GM23248 (cell line): ENCODE measurements at regions not wholly inside any gene's neighbourhood (a gene's known extent, or its start where the extent isn't known, plus 50 kb on each side); places are given as distances from the start of the nearest gene placed in this dataset.

ENCODE experiments used
- EZH2 ChIP-seq: fragments of 200-600 bp; sonication (generic); IDR thresholded peaks from 2 replicates; pipeline ENCODE4 v1.6.1; 2018; ENCODE audit warnings: antibody characterized with exemption, mild to moderate bottlenecking; ENCODE audit not compliant: insufficient read depth, poor library complexity, severe bottlenecking
- EZH2phosphoT487 ChIP-seq: fragments of 200-600 bp; sonication (generic); IDR thresholded peaks from 2 replicates; pipeline ENCODE4 v1.6.1; 2018; ENCODE audit warnings: antibody characterized with exemption, moderate library complexity, mild to moderate bottlenecking, low read depth; ENCODE audit not compliant: insufficient read depth

DNA sequence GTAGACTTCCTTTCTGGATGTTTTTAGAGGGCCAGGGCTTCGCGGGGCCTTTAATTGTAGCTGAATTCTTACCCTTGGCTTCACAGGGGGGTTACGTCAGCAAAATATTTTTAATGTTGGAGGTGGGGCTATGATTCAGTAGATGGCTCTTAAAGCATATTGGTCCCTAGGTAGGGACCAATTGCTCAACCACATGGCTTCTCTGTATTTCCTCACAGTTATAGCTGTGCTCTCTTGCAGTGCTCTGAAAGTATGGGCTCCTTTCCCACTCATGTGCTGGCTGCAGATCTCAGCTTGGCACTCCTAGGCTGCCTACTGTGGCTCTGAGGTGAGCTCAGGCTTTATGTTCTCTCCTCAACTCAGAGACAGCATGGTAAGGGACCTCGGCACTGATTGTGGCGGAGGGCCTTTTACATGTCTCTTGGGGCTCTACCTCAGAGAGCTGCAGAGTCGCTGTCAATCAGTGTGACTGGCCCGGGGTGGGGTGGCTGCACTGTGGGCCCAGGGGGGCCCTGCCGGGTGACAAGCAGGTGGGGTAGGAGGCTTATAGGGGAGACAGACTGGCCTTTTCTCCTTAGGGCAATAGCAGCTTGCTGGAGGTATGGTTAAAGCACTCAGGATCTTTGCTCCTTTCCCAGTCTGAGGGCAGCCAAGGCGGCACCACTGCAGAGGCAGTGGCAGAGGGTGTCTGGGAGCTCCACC, 318.0 kb downstream of the DOK5 start:
- TF ChIP-seq EZH2phosphoT487: no peak
- no peak for TF ChIP-seq EZH2
